CD4-positive, alpha-beta T cell treated with Interleukin-15 for 4 hours (primary cell): ENCODE measurements at regions not wholly inside any gene's neighbourhood (a gene's known extent, or its start where the extent isn't known, plus 50 kb on each side); places are given as distances from the start of the nearest gene placed in this dataset.

Source experiments
- DNase-seq: peaks from one replicate; pipeline ENCODE4 v3.0.0-alpha.2; 2020; ENCODE audit warnings: low spot score

DNA sequence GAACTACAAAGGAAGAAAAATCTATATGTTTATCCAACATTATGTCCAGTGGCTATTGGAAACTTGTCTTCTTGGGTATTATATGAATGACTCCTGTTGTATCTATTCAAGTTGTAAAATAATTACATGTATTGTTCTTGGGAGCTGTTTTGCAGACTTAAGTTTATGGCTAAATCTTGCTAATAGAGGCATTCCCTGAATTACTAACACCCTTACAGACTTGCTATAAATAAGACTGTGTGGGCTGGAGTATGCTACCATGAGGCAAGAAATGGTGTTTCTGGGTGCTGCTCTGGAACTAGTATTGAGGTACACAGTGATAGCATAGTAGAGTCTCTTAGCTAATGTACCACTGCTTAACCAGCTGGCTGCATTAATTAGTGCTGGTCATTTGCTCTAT is 155.1 kb downstream of the HIPK3 start:
- no peak for DNase-seq

DNA sequence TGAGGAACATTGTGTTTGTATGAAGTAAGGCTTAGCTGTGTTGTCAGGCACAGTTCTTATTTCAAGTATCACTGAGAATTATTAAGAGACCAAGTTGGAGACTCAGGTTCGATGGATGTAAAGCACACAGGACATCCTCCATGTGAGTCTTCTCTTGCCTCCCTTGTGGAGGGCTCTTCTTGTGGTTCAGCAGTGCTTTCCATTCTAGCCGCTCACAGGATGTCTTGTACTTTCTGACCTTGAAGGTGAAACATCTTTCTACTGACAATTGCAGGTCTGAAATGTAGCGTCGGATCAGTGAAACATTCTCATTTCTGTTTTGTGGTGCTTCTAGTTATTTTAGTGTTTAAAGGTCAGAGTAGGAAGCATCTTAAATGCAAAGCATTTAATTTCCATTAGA is 154.6 kb downstream of the HIPK3 start:
- no peak for DNase-seq

DNA sequence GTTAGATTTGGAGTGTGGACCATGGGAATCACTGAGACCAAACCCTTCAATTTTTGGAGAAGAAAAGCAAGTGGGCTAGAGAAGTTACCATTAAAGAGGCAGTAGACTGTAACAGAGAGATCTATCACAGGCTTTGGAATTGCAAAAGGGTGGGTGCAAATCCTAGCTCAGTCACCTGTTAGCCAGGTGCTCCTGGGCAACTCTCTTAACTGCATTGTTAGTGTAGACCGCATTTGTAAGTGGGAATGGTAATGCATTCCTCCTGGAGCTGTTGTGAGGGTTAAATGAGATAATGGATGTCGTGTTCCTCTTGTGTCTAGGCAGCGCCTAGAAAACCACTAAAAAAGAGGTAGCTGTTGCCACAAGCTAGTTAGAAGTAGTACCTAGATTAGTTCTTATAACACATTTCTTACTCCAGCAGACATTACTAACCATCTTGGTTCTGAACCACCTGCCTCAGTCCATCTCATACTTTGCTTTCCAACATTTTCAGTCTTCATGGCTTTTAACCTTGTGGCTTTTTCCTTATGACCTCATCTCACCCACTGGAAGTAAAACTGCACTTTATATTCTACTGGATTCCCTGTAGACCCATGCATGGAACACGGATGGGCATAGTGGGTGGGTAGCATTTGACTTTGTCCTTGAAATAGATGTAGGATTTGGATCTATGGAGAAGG is 153.0 kb downstream of the HIPK3 start:
- no peak for DNase-seq
